ENCODE measurements at regions not wholly inside any gene's neighbourhood (a gene's known extent, or its start where the extent isn't known, plus 50 kb on each side); places are given as distances from the start of the nearest gene placed in this dataset.
A peak's percentile ranks its signal among the peaks of the same experiment; 100 is the strongest.

DNA sequence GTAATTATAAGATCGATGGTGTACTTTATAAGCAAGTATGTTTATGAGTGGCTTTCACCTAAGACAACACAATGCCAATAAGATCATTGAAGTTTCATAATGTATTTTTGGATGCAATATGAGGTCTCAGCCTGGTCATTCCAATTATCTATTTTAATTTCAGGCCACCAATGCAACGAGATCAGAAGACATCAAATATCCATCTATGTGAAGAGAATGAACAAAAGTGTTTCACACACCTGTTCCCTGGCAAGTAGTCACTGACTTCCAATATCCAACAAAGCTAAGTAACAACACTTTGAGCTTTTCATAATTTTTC, 53.6 kb upstream of the TMCO5A start:
- no peak overlapping the region for H3K27ac ChIP-seq
- no peaks in the 10 kb centered on the region for H3K27me3 ChIP-seq
- peaks cover 0 to 39% (median 0%) of the 10 kb centered on the region in 4 donors for H3K4me1 ChIP-seq
- no peak overlapping the region for H3K4me3 ChIP-seq
- no peaks in the 10 kb centered on the region for H3K36me3 ChIP-seq
- intact Hi-C loops (cut with DNase I; ENCODE audit: low total_unique reads), result loop anchor here (10.0 kb wide), 1 partner anchor 996 kb away; no protein-coding TSS in a partner anchor
- TF ChIP-seq, protein P1, sequence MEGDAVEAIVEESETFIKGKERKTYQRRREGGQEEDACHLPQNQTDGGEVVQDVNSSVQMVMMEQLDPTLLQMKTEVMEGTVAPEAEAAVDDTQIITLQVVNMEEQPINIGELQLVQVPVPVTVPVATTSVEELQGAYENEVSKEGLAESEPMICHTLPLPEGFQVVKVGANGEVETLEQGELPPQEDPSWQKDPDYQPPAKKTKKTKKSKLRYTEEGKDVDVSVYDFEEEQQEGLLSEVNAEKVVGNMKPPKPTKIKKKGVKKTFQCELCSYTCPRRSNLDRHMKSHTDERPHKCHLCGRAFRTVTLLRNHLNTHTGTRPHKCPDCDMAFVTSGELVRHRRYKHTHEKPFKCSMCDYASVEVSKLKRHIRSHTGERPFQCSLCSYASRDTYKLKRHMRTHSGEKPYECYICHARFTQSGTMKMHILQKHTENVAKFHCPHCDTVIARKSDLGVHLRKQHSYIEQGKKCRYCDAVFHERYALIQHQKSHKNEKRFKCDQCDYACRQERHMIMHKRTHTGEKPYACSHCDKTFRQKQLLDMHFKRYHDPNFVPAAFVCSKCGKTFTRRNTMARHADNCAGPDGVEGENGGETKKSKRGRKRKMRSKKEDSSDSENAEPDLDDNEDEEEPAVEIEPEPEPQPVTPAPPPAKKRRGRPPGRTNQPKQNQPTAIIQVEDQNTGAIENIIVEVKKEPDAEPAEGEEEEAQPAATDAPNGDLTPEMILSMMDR (IDR thresholded peaks at IDR 0.05), result peak in 1 of 2 experiments; percentile 1
- H3K9me3 ChIP-seq, result no peaks in the 10 kb centered on the region
- DNase-seq, result no peak

DNA sequence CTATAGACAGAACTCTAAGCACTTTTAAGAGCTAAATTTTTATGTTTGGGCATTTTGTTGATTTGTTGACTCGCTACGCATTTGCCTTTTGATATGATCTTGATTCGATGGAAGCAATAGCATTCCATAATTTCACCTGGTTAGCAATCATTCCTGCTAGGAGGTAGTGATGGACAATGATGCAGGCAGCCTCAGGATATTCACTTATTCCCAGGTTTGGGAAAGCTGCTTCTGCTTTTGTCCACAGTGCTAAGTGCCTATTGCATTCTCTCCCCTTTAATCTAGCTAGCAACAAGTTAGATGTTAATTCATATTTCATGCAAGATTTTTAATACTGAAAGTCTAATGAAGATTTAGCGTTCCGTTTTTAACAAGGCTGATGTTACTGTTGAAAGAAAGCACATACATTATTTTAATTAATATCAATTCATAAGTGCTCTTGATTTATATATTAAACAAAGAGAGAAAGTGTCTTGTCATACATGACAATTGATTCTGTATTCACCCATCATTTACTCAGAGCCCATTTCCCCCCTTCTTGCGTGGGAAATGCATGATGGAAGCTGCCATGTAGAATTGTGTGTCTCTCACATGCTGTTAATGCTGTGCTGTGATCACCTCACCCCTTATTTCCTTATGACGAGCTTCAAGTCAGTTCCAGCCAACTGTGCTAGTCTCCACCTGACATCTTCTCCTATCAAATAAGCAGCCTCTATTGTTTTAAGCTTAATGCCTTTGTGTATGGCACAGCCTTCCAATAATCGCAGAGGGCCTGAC, 53.0 kb upstream of the TMCO5A start:
- intact Hi-C loops (cut with DNase I; ENCODE audit: low total_unique reads), result loop anchor here (10.0 kb wide), 1 partner anchor 997 kb away; no protein-coding TSS in a partner anchor
- Histone ChIP-seq H3K9me3 (no peaks in the 10 kb centered on the region), H3K36me3 (no peaks in the 10 kb centered on the region), H3K27me3 (no peaks in the 10 kb centered on the region), H3K4me3 (no peak overlapping the region), H3K27ac (no peak overlapping the region), H3K4me1 (peaks cover 0 to 41% (median 0%) of the 10 kb centered on the region in 4 donors)
- TF ChIP-seq, protein P1 (IDR thresholded peaks at IDR 0.05), result no peak
- DNase-seq, result no peak

DNA sequence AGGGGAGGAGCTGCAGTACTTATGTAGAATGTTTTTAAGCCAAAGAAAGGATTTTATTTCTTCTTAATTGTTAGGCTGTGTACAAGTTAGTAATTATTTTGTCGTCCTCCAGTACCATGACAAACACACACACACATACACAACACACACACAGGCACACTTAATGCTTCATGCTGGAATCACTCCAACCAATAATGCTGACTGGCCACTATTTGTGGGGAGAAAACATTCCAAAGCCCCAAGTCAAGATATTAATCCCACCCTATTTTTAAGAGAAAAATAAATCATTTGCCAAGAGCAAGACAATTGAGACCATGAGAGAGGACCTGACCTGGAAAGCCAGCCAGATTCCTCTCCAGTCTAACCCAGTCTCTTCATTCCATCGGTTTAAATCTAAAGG, 51.8 kb upstream of the TMCO5A start:
- H3K4me1 ChIP-seq, result peaks cover 0 to 36% (median 0%) of the 10 kb centered on the region in 4 donors
- TF ChIP-seq, protein P1 (IDR thresholded peaks at IDR 0.05), result no peak
- intact Hi-C loops (cut with DNase I; ENCODE audit: low total_unique reads), result loop anchor here (10.0 kb wide), 1 partner anchor 998 kb away; no protein-coding TSS in a partner anchor
- DNase-seq, result no peak
- H3K9me3 ChIP-seq, result no peaks in the 10 kb centered on the region
- H3K4me3 ChIP-seq, result no peak overlapping the region
- no peak overlapping the region for H3K27ac ChIP-seq
- H3K36me3 ChIP-seq, result no peaks in the 10 kb centered on the region
- no peaks in the 10 kb centered on the region for H3K27me3 ChIP-seq

Data from tibial artery (tissue), 4 donors.